B cell (primary cell): ENCODE measurements at regions not wholly inside any gene's neighbourhood (a gene's known extent, or its start where the extent isn't known, plus 50 kb on each side); places are given as distances from the start of the nearest gene placed in this dataset.

ENCODE experiments used
- ATAC-seq: fragments of 200-7000 bp; cut with Tn5 transposase; one replicate; pipeline ENCODE4 v1.10.0; 2021; ENCODE audit warnings: low read depth, mild to moderate bottlenecking, moderate number of reproducible peaks, moderate library complexity
- CTCF ChIA-PET: fragments of 350-600 bp; sonication (Branson Sonifier 250); formaldehyde crosslinking; loops from one replicate; lab custom pipeline; 2021; ENCODE audit warnings: antibody characterized with exemption, inconsistent platforms; lab: Charles Lee
- POLR2A ChIA-PET: fragments of 350-600 bp; sonication (Branson Sonifier 250); formaldehyde crosslinking; loops from one replicate; lab custom pipeline; 2021; ENCODE audit warnings: antibody characterized with exemption; lab: Charles Lee
- DNase-seq: peaks from one replicate; pipeline ENCODE4 v3.0.0; 2013
- H2AFZ ChIP-seq: 2 replicates; pipeline ENCODE4 v1.6.1; 2012; ENCODE audit warnings: mild to moderate bottlenecking, low read depth, low read length; ENCODE audit not compliant: insufficient read depth, poor library complexity, severe bottlenecking
- H3K27ac ChIP-seq, 2 donors: 1 replicate in 1 of 2; 2 replicates in 1 of 2; pipeline ENCODE4 v1.5.1; 2012 to 2013; ENCODE audit warnings: low read length in 2 of 2, mild to moderate bottlenecking in 2 of 2, moderate library complexity in 1 of 2
- H3K27me3 ChIP-seq, 4 experiments: fragments of 200-600 bp in 1 of 4; sonication (generic) in 1 of 4; replicated peaks in 1 of 4; 1 replicate in 2 of 4; 2 replicates in 2 of 4; pipeline versions ENCODE4 v1.6.1 to v1.7.0; 2013 to 2016; ENCODE audit warnings: low read length in 3 of 4, mild to moderate bottlenecking in 2 of 4, mixed read lengths in 1 of 4, moderate library complexity in 1 of 4; ENCODE audit not compliant: insufficient read depth in 4 of 4, control insufficient read depth in 3 of 4; ENCODE audit errors: control extremely low read depth in 1 of 4
- H3K36me3 ChIP-seq, 2 experiments: replicated peaks in 1 of 2; 1 replicate in 1 of 2; 2 replicates in 1 of 2; pipeline versions ENCODE4 v1.6.1 to v1.7.1; 2013; ENCODE audit warnings: low read length in 1 of 2; ENCODE audit not compliant: insufficient read depth in 2 of 2, control insufficient read depth in 1 of 2; ENCODE audit errors: control extremely low read depth in 1 of 2, extremely low read depth in 1 of 2
- H3K4me1 ChIP-seq, 2 donors: fragments of 200-600 bp in 1 of 2; sonication (generic) in 1 of 2; 1 replicate in 1 of 2; 2 replicates in 1 of 2; pipeline versions ENCODE4 v1.5.1 to v1.6.1; 2013 to 2017; ENCODE audit warnings: low read length in 2 of 2; ENCODE audit not compliant: control insufficient read depth in 2 of 2, insufficient read depth in 2 of 2
- H3K4me2 ChIP-seq: replicated peaks from 2 replicates; pipeline ENCODE3; 2012; ENCODE audit warnings: mild to moderate bottlenecking, low read depth, low read length; ENCODE audit not compliant: poor library complexity, severe bottlenecking
- H3K4me3 ChIP-seq, 5 experiments: fragments of 200-600 bp in 1 of 5; sonication (generic) in 1 of 5; 1 replicate in 3 of 5; 2 replicates in 2 of 5; pipeline versions ENCODE4 v1.5.1 to v1.7.0; 2011 to 2016; ENCODE audit warnings: low read length in 4 of 5, mild to moderate bottlenecking in 4 of 5, low read depth in 2 of 5, control low read depth in 1 of 5, moderate library complexity in 1 of 5; ENCODE audit not compliant: insufficient read depth in 1 of 5; ENCODE audit errors: control extremely low read depth in 1 of 5, extremely low read depth in 1 of 5
- H3K79me2 ChIP-seq: fragments of 200-600 bp; sonication (generic); one replicate; pipeline ENCODE4 v1.6.0; 2016; ENCODE audit warnings: low read length; ENCODE audit not compliant: control insufficient read depth, insufficient read depth
- H3K9ac ChIP-seq: fragments of 200-600 bp; sonication (generic); 2 replicates; pipeline ENCODE4 v1.6.1; 2017; ENCODE audit warnings: mild to moderate bottlenecking, low read length, moderate library complexity
- H3K9me3 ChIP-seq, 3 donors: one replicate each; pipeline versions ENCODE4 v1.6.1 to v1.7.1; 2013; ENCODE audit warnings: low read length in 2 of 3; ENCODE audit not compliant: control insufficient read depth in 2 of 3, insufficient read depth in 1 of 3; ENCODE audit errors: control extremely low read depth in 1 of 3
- H4K20me1 ChIP-seq: 2 replicates; pipeline ENCODE4 v1.6.0; 2012; ENCODE audit warnings: mild to moderate bottlenecking, low read length; ENCODE audit not compliant: insufficient read depth, control insufficient read depth, poor library complexity, severe bottlenecking
- H3K27ac Mint-ChIP-seq: one replicate; pipeline ENCODE4 v1.8.0; 2021; ENCODE audit warnings: mixed read lengths
- H3K27me3 Mint-ChIP-seq: one replicate; pipeline ENCODE4 v1.8.0; 2021; ENCODE audit warnings: mixed read lengths
- H3K4me1 Mint-ChIP-seq: one replicate; pipeline ENCODE4 v1.8.0; 2021; ENCODE audit warnings: mixed read lengths
- H3K4me3 Mint-ChIP-seq: one replicate; pipeline ENCODE4 v1.8.0; 2021; ENCODE audit warnings: mixed read lengths
- H3K9me3 Mint-ChIP-seq: one replicate; pipeline ENCODE4 v1.8.0; 2022; ENCODE audit warnings: mixed read lengths; ENCODE audit not compliant: insufficient read depth
- CTCF ChIP-seq: fragments of 200-600 bp; IDR thresholded peaks from one replicate; pipeline ENCODE4 v1.8.0; 2022; ENCODE audit warnings: antibody characterized with exemption, mild to moderate bottlenecking
- EZH2 ChIP-seq: IDR thresholded peaks from 2 replicates; pipeline ENCODE4 v1.6.1; 2012; ENCODE audit warnings: borderline replicate concordance, low read depth, mild to moderate bottlenecking, moderate library complexity, low read length; ENCODE audit not compliant: insufficient read depth, poor library complexity, severe bottlenecking
- WGBS: methylation state at CpG from one replicate; pipeline ENCODE4 v1.1.5; 2013; ENCODE audit warnings: missing lambda C conversion rate; ENCODE audit not compliant: insufficient coverage; 5-methylcytosine and 5-hydroxymethylcytosine counted together
- intact Hi-C: fragments of 100-400 bp; cut with micrococcal nuclease; formaldehyde crosslinking; loops from one replicate; pipeline ENCODE4 v1.10.0; 2022

- intact Hi-C loops = no loop called here
- peaks cover 9% of the 10 kb centered on the region for H3K4me1 Mint-ChIP-seq
- CTCF ChIA-PET = interaction anchor here (1.0 to 1.3 kb wide), 2 partner anchors 12 to 75 kb away, joined by 3 to 4 read pairs; partner anchors contain the start of gene CLYBL
- no peak overlapping the region for H3K27ac Mint-ChIP-seq
- TF ChIP-seq CTCF (no peak), EZH2 (no peak)
- H3K79me2 ChIP-seq = peaks cover 68% of the 10 kb centered on the region
- POLR2A ChIA-PET = no interaction called here
- no peak overlapping the region for H3K4me2 ChIP-seq
- DNase-seq = no peak
- no peaks in the 10 kb centered on the region for H3K9me3 ChIP-seq
- peaks cover 4 to 8% of the 10 kb centered on the region in 2 donors for H3K4me1 ChIP-seq
- no peak overlapping the region for H3K27ac ChIP-seq
- H3K36me3 ChIP-seq = no peaks in the 10 kb centered on the region
- no peak for ATAC-seq
- H2AFZ ChIP-seq = no peak overlapping the region
- WGBS = 100% methylated on average over 2 of the region's 2 CpGs
- H3K27me3 ChIP-seq = no peaks in the 10 kb centered on the region
- H3K4me3 ChIP-seq = no peak overlapping the region
- H3K9me3 Mint-ChIP-seq = no peaks in the 10 kb centered on the region
- no peak overlapping the region for H3K9ac ChIP-seq
- no peaks in the 10 kb centered on the region for H4K20me1 ChIP-seq
- H3K27me3 Mint-ChIP-seq = no peaks in the 10 kb centered on the region
- no peak overlapping the region for H3K4me3 Mint-ChIP-seq
Measured at GRCh38 chr13:99619207-99619606, 117.9 kb downstream of the TM9SF2 start.

- H3K27me3 Mint-ChIP-seq = no peaks in the 10 kb centered on the region
- H3K9me3 Mint-ChIP-seq = no peaks in the 10 kb centered on the region
- Histone ChIP-seq H3K9ac (no peak overlapping the region), H3K4me3 (no peak overlapping the region), H3K27ac (no peak overlapping the region), H3K4me1 (peaks cover 4 to 8% of the 10 kb centered on the region in 2 donors), H2AFZ (no peak overlapping the region), H3K79me2 (peaks cover 71% of the 10 kb centered on the region), H3K36me3 (no peaks in the 10 kb centered on the region), H3K9me3 (no peaks in the 10 kb centered on the region), H4K20me1 (no peaks in the 10 kb centered on the region), H3K4me2 (no peak overlapping the region), H3K27me3 (no peaks in the 10 kb centered on the region)
- H3K27ac Mint-ChIP-seq = no peak overlapping the region
- POLR2A ChIA-PET = no interaction called here
- intact Hi-C loops = no loop called here
- no peak overlapping the region for H3K4me3 Mint-ChIP-seq
- no peak for ATAC-seq
- peak; percentile 54 for TF ChIP-seq CTCF
- no peak for TF ChIP-seq EZH2
- peak; percentile 22 for DNase-seq
- peaks cover 16% of the 10 kb centered on the region for H3K4me1 Mint-ChIP-seq
- CTCF ChIA-PET = interaction anchor here (1.3 kb wide), 1 partner anchor 176 kb away, joined by 5 read pairs; no protein-coding TSS in a partner anchor
- WGBS = 96% methylated on average over 3 of the region's 11 CpGs
Measured at GRCh38 chr13:99617474-99618255, 116.4 kb downstream of the TM9SF2 start.
